Keratinocyte (primary cell): ENCODE measurements at regions not wholly inside any gene's neighbourhood (a gene's known extent, or its start where the extent isn't known, plus 50 kb on each side); places are given as distances from the start of the nearest gene placed in this dataset.

Experiments
- EZH2 ChIP-seq: IDR thresholded peaks from one replicate; pipeline ENCODE4 v1.6.1; 2012; ENCODE audit warnings: inconsistent platforms, mild to moderate bottlenecking, low read length, moderate library complexity
- TF ChIP-seq, protein P1 (sequence below), 3 experiments: IDR thresholded peaks in 1 of 3; conservative IDR thresholded peaks in 1 of 3; optimal IDR thresholded peaks in 1 of 3; 2 replicates in 2 of 3; 3 replicates in 1 of 3; pipeline versions ENCODE3 to v1.5.1; 2011; ENCODE audit warnings: low read length in 3 of 3, mild to moderate bottlenecking in 3 of 3, moderate library complexity in 2 of 3, control low read depth in 1 of 3, inconsistent platforms in 1 of 3; ENCODE audit not compliant: insufficient read depth in 2 of 3; ENCODE audit errors: extremely low read depth in 1 of 3

GRCh38 chr5:152184266-152184665 lies 220.8 kb downstream of the NMUR2 start:
- TF ChIP-seq, protein P1, sequence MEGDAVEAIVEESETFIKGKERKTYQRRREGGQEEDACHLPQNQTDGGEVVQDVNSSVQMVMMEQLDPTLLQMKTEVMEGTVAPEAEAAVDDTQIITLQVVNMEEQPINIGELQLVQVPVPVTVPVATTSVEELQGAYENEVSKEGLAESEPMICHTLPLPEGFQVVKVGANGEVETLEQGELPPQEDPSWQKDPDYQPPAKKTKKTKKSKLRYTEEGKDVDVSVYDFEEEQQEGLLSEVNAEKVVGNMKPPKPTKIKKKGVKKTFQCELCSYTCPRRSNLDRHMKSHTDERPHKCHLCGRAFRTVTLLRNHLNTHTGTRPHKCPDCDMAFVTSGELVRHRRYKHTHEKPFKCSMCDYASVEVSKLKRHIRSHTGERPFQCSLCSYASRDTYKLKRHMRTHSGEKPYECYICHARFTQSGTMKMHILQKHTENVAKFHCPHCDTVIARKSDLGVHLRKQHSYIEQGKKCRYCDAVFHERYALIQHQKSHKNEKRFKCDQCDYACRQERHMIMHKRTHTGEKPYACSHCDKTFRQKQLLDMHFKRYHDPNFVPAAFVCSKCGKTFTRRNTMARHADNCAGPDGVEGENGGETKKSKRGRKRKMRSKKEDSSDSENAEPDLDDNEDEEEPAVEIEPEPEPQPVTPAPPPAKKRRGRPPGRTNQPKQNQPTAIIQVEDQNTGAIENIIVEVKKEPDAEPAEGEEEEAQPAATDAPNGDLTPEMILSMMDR (optimal IDR thresholded peaks at IDR 0.05 in 1 of 3, IDR thresholded peaks at IDR 0.05 in 1 of 3, conservative IDR thresholded peaks at IDR 0.05 in 1 of 3; ENCODE audit: extremely low read depth in 1 of 3, insufficient read depth in 2 of 3, low read length in 3 of 3) = no peak
- TF ChIP-seq EZH2 = no peak
